H1 (cell line): ENCODE measurements at regions not wholly inside any gene's neighbourhood (a gene's known extent, or its start where the extent isn't known, plus 50 kb on each side); places are given as distances from the start of the nearest gene placed in this dataset.

Experiments used
- CTCF ChIA-PET: fragments of 300-600 bp; sonication (Branson Sonifier 250); formaldehyde crosslinking; loops from one replicate; lab custom pipeline; 2021; ENCODE audit not compliant: partially characterized antibody; lab: Charles Lee
- POLR2A ChIA-PET: fragments of 300-600 bp; sonication (Branson Sonifier 250); formaldehyde crosslinking; loops from one replicate; lab custom pipeline; 2021; ENCODE audit warnings: inconsistent platforms; ENCODE audit not compliant: partially characterized antibody; lab: Charles Lee
- DNase-seq, 2 experiments: peaks; one replicate each; pipeline versions ENCODE4 v3.0.0 to v3.0.0-alpha.2; 2010 to 2022; ENCODE audit warnings: low spot score in 2 of 2, low read depth in 1 of 2, mixed read lengths in 1 of 2
- FAIRE-seq: peaks from 2 replicates; lab custom pipeline; 2011; peaks lifted over from hg19 to GRCh38; lab: Jason Lieb, UNC
- H2AFZ ChIP-seq: 2 replicates; pipeline ENCODE4 v1.8.1; 2012; ENCODE audit warnings: low read length, inconsistent platforms
- H2AK5ac ChIP-seq: 2 replicates; pipeline ENCODE4 v1.6.1; 2013; ENCODE audit warnings: low read depth, low read length
- H2BK120ac ChIP-seq: replicated peaks from 2 replicates; pipeline ENCODE3; 2013; ENCODE audit warnings: low read depth, low read length, inconsistent platforms
- H2BK12ac ChIP-seq: 2 replicates; pipeline ENCODE4 v1.6.1; 2013; ENCODE audit warnings: low read depth, low read length
- H2BK15ac ChIP-seq: 2 replicates; pipeline ENCODE4 v1.6.1; 2013; ENCODE audit warnings: low read length
- H2BK20ac ChIP-seq: 2 replicates; pipeline ENCODE4 v1.6.1; 2013; ENCODE audit warnings: low read length
- H2BK5ac ChIP-seq: 2 replicates; pipeline ENCODE4 v1.6.1; 2013; ENCODE audit warnings: low read depth, low read length
- H3K14ac ChIP-seq: 2 replicates; pipeline ENCODE4 v1.6.1; 2013; ENCODE audit warnings: inconsistent platforms; ENCODE audit not compliant: insufficient read length
- H3K18ac ChIP-seq: 2 replicates; pipeline ENCODE4 v1.6.1; 2013; ENCODE audit warnings: low read length; ENCODE audit errors: extremely low read depth
- H3K23ac ChIP-seq: 2 replicates; pipeline ENCODE4 v1.6.1; 2013; ENCODE audit warnings: inconsistent platforms; ENCODE audit not compliant: insufficient read length
- H3K23me2 ChIP-seq: 2 replicates; pipeline ENCODE4 v1.6.1; 2013; ENCODE audit warnings: low read depth, low read length
- H3K27ac ChIP-seq: 2 replicates; pipeline ENCODE4 v1.6.1; 2011; ENCODE audit warnings: low read depth, low read length, inconsistent platforms
- H3K27me3 ChIP-seq, 4 experiments: replicated peaks in 1 of 4; 1 replicate in 1 of 4; 2 replicates in 3 of 4; pipeline versions ENCODE4 v1.6.1 to v1.8.1; 2011 to 2013; ENCODE audit warnings: low read length in 3 of 4, mild to moderate bottlenecking in 3 of 4, inconsistent platforms in 2 of 4, mixed read lengths in 2 of 4, moderate library complexity in 1 of 4; ENCODE audit not compliant: control insufficient read depth in 3 of 4, insufficient read depth in 3 of 4; ENCODE audit errors: extremely low read depth in 1 of 4
- H3K36me3 ChIP-seq, 4 experiments: 2 replicates each; pipeline versions ENCODE4 v1.6.1 to v1.8.1; 2011 to 2013; ENCODE audit warnings: mild to moderate bottlenecking in 4 of 4, low read length in 3 of 4, moderate library complexity in 2 of 4, control low read depth in 1 of 4, inconsistent platforms in 1 of 4; ENCODE audit not compliant: insufficient read depth in 4 of 4, control insufficient read depth in 2 of 4
- H3K4ac ChIP-seq: replicated peaks from 2 replicates; pipeline ENCODE3; 2013; ENCODE audit warnings: low read length, low read depth, mixed read lengths, inconsistent platforms; ENCODE audit not compliant: insufficient read length
- H3K4me1 ChIP-seq, 4 experiments: replicated peaks in 1 of 4; 1 replicate in 1 of 4; 2 replicates in 3 of 4; pipeline versions ENCODE4 v1.6.1 to v1.8.1; 2011 to 2013; ENCODE audit warnings: low read length in 3 of 4, inconsistent platforms in 2 of 4, mixed read lengths in 1 of 4; ENCODE audit not compliant: insufficient read depth in 4 of 4, control insufficient read depth in 3 of 4
- H3K4me2 ChIP-seq, 2 experiments: 2 replicates each; pipeline versions ENCODE4 v1.6.1 to v1.8.1; 2011 to 2013; ENCODE audit warnings: low read depth in 2 of 2, low read length in 2 of 2, control low read depth in 1 of 2, inconsistent platforms in 1 of 2, mild to moderate bottlenecking in 1 of 2; ENCODE audit not compliant: insufficient read depth in 1 of 2
- H3K4me3 ChIP-seq, 4 experiments: fragments of 200-600, 300-600 bp in 1 of 4; sonication (generic), shearing (Covaris generic), sonication (Bioruptor Twin) in 1 of 4; 2 replicates each; pipeline versions ENCODE4 v1.5.1 to v1.8.1; 2011 to 2016; ENCODE audit warnings: low read length in 4 of 4, low read depth in 3 of 4, control low read depth in 2 of 4, inconsistent platforms in 2 of 4, mild to moderate bottlenecking in 2 of 4, mixed read lengths in 1 of 4, moderate library complexity in 1 of 4; ENCODE audit not compliant: insufficient read depth in 2 of 4; ENCODE audit errors: extremely low read depth in 1 of 4
- H3K56ac ChIP-seq: replicated peaks from 2 replicates; pipeline ENCODE3; 2013; ENCODE audit warnings: low read depth, mild to moderate bottlenecking, mixed read lengths, low read length, inconsistent platforms; ENCODE audit not compliant: insufficient read length
- H3K79me1 ChIP-seq: 2 replicates; pipeline ENCODE4 v1.6.1; 2013; ENCODE audit warnings: low read depth, low read length, control low read depth
- H3K79me2 ChIP-seq, 2 experiments: 2 replicates each; pipeline versions ENCODE4 v1.6.1 to v1.8.1; 2012 to 2013; ENCODE audit warnings: low read length in 2 of 2, mild to moderate bottlenecking in 2 of 2, inconsistent platforms in 1 of 2; ENCODE audit not compliant: insufficient read depth in 2 of 2, control insufficient read depth in 1 of 2
- H3K9ac ChIP-seq, 4 experiments: replicated peaks in 1 of 4; 1 replicate in 1 of 4; 2 replicates in 3 of 4; pipeline versions ENCODE4 v1.6.1 to v1.8.1; 2011 to 2013; ENCODE audit warnings: low read depth in 3 of 4, low read length in 3 of 4, control low read depth in 2 of 4, mild to moderate bottlenecking in 2 of 4, moderate library complexity in 2 of 4, inconsistent platforms in 1 of 4; ENCODE audit errors: extremely low read depth in 1 of 4
- H3K9me3 ChIP-seq, 2 experiments: 2 replicates each; pipeline versions ENCODE4 v1.6.1 to v1.8.1; 2012 to 2013; ENCODE audit warnings: mild to moderate bottlenecking in 2 of 2, moderate library complexity in 2 of 2, control low read depth in 1 of 2, inconsistent platforms in 1 of 2, low read depth in 1 of 2, low read length in 1 of 2, mixed read lengths in 1 of 2; ENCODE audit not compliant: insufficient read depth in 2 of 2
- H4K20me1 ChIP-seq, 2 experiments: replicated peaks in 1 of 2; 2 replicates each; pipeline versions ENCODE3 to v1.8.1; 2011 to 2013; ENCODE audit warnings: inconsistent platforms in 2 of 2, low read length in 2 of 2, mild to moderate bottlenecking in 1 of 2; ENCODE audit not compliant: insufficient read depth in 2 of 2, control insufficient read depth in 1 of 2
- H4K5ac ChIP-seq: 2 replicates; pipeline ENCODE4 v1.6.1; 2013; ENCODE audit warnings: low read length, low read depth, mixed read lengths, inconsistent platforms; ENCODE audit not compliant: insufficient read length
- H4K8ac ChIP-seq: 2 replicates; pipeline ENCODE4 v1.8.0; 2013; ENCODE audit warnings: mild to moderate bottlenecking, moderate library complexity, low read length, inconsistent platforms; ENCODE audit not compliant: insufficient read depth; ENCODE audit errors: extremely low read depth
- H4K91ac ChIP-seq: replicated peaks from 2 replicates; pipeline ENCODE3; 2013; ENCODE audit warnings: low read length, mixed read lengths, inconsistent platforms; ENCODE audit not compliant: insufficient read length
- WGBS, 2 experiments: shearing (Covaris generic) in 1 of 2; methylation state at CpG; one replicate each; pipeline versions ENCODE4 v1.1.6 to v1.1.7; 2013 to 2015; ENCODE audit warnings: low lambda C conversion rate in 2 of 2, mixed read lengths in 2 of 2, inconsistent platforms in 1 of 2, low coverage in 1 of 2, missing lambda C conversion rate in 1 of 2; ENCODE audit not compliant: insufficient replicate concordance in 2 of 2, insufficient coverage in 1 of 2, insufficient read length in 1 of 2; ENCODE audit errors: extremely low coverage in 1 of 2, missing lambda C conversion rate in 1 of 2; 5-methylcytosine and 5-hydroxymethylcytosine counted together
- TF ChIP-seq, protein P1 (sequence below): IDR thresholded peaks from 2 replicates; pipeline ENCODE4 v1.6.1; 2012; ENCODE audit warnings: inconsistent platforms

DNA sequence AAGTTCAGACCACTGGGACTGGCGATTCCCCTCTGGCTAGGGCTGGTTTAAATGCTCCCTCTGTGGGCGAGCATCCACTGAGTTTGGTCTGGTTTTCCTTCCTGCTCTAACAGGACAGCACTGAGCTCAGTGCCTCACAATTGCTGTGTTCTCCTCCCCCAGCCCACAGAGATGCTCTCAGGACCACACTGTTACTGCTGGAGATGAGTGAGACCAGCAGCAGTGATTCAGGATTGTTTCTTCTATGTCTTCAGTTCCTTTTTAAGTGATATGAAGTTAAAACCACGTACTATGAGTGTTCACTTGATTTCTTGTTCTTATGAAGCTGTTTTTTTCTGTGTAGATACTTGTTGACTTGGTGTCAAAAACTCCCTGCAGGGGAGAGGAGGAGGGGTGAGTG, 180.4 kb upstream of the COL8A1 start:
- Histone ChIP-seq H3K4me1 (no peaks in the 10 kb centered on the region), H3K27me3 (peaks cover 0 to 1% (median 0%) of the 10 kb centered on the region in 4 experiments; a peak in 1 of 7 replicates), H2AFZ (peak overlapping the region; percentile 44; the same call in 1 of the 2 replicates), H3K23me2 (no peaks in the 10 kb centered on the region), H3K56ac (no peak overlapping the region), H3K79me2 (no peaks in the 10 kb centered on the region), H3K18ac (no peak overlapping the region), H3K27ac (no peak overlapping the region), H3K79me1 (no peaks in the 10 kb centered on the region), H3K9me3 (no peaks in the 10 kb centered on the region), H2BK5ac (no peak overlapping the region), H4K5ac (no peak overlapping the region), H3K23ac (no peak overlapping the region), H3K4me3 (no peak overlapping the region), H4K91ac (no peak overlapping the region), H3K4ac (no peak overlapping the region), H3K14ac (no peak overlapping the region), H2AK5ac (no peak overlapping the region), H4K8ac (no peak overlapping the region), H4K20me1 (no peaks in the 10 kb centered on the region), H2BK120ac (no peak overlapping the region), H2BK15ac (no peak overlapping the region), H2BK20ac (no peak overlapping the region), H3K9ac (no peak overlapping the region), H3K4me2 (no peak overlapping the region), H3K36me3 (no peaks in the 10 kb centered on the region), H2BK12ac (no peak overlapping the region)
- 92% methylated on average over 3 of the region's 3 CpGs; no CpG with 5 or more reads in 1 of the 2 experiments for WGBS, 2 experiments
- no peak for FAIRE-seq
- DNase-seq: no peak
- POLR2A ChIA-PET: no interaction called here
- CTCF ChIA-PET: no interaction called here
- TF ChIP-seq, protein P1, sequence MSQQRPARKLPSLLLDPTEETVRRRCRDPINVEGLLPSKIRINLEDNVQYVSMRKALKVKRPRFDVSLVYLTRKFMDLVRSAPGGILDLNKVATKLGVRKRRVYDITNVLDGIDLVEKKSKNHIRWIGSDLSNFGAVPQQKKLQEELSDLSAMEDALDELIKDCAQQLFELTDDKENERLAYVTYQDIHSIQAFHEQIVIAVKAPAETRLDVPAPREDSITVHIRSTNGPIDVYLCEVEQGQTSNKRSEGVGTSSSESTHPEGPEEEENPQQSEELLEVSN: no peak
